ENCODE measurements at regions not wholly inside any gene's neighbourhood (a gene's known extent, or its start where the extent isn't known, plus 50 kb on each side); places are given as distances from the start of the nearest gene placed in this dataset.
"Not testable (repeated sequence)": the region's sequence is repeated elsewhere in the genome, so short reads cannot be mapped to it uniquely, and the experiment has no call there.

- not testable (repeated sequence) for TF ChIP-seq CTCF (IDR thresholded peaks at IDR 0.05; ENCODE audit: insufficient read depth, low read length); POLR2AphosphoS5 (IDR thresholded peaks at IDR 0.05; ENCODE audit: low read depth)
These were observed 157.2 kb upstream of the PTBP2 start for GRCh38 chr1:96564401-96564800.
